SK-N-SH (cell line): ENCODE measurements at regions not wholly inside any gene's neighbourhood (a gene's known extent, or its start where the extent isn't known, plus 50 kb on each side); places are given as distances from the start of the nearest gene placed in this dataset.
A peak's percentile ranks its signal among the peaks of the same experiment; 100 is the strongest.

Experiments
- CTCF ChIA-PET: fragments of 300-600, 350-600 bp; formaldehyde crosslinking; extraction: SDS; loops from one replicate; lab custom pipeline; 2021; lab: Yijun Ruan, JAX
- POLR2A ChIA-PET: fragments of 350-600 bp; sonication (Branson Sonifier 250); formaldehyde crosslinking; extraction: SDS; loops from one replicate; lab custom pipeline; 2020; ENCODE audit warnings: antibody characterized with exemption, inconsistent platforms; lab: Yijun Ruan, JAX
- DNase-seq: peaks from one replicate; pipeline ENCODE4 v3.0.0; 2012
- H2AFZ ChIP-seq: fragments of 200-600 bp; sonication (generic); 2 replicates; pipeline ENCODE4 v1.8.1; 2016; ENCODE audit warnings: antibody characterized with exemption, mild to moderate bottlenecking, low read depth
- H3F3A ChIP-seq: fragments of 200-600 bp; sonication (generic); replicated peaks from 2 replicates; pipeline ENCODE3; 2016; ENCODE audit warnings: antibody characterized with exemption, mild to moderate bottlenecking; ENCODE audit not compliant: insufficient read depth
- H3K27ac ChIP-seq, 2 experiments: fragments of 200-500 bp in 1 of 2; fragments of 200-600 bp in 1 of 2; sonication (Bioruptor generic) in 1 of 2; sonication (generic), shearing (Covaris generic) in 1 of 2; 2 replicates each; pipeline versions ENCODE4 v1.5.1 to v1.6.1; 2014 to 2016; ENCODE audit warnings: low read depth in 2 of 2, inconsistent platforms in 1 of 2, low read length in 1 of 2, mild to moderate bottlenecking in 1 of 2, mixed read lengths in 1 of 2
- H3K27me3 ChIP-seq: fragments of 200-600 bp; sonication (generic), shearing (Covaris generic); 2 replicates; pipeline ENCODE4 v1.6.1; 2016; ENCODE audit warnings: mixed run types; ENCODE audit not compliant: insufficient read depth
- H3K36me3 ChIP-seq, 2 experiments: fragments of 200-500 bp in 1 of 2; fragments of 200-600 bp in 1 of 2; sonication (Bioruptor generic) in 1 of 2; sonication (generic) in 1 of 2; replicated peaks in 1 of 2; 2 replicates each; pipeline versions ENCODE3 to v1.5.1; 2014 to 2016; ENCODE audit warnings: low read length in 1 of 2, mild to moderate bottlenecking in 1 of 2; ENCODE audit not compliant: insufficient read depth in 2 of 2, control insufficient read depth in 1 of 2
- H3K4me1 ChIP-seq, 2 experiments: fragments of 200-500 bp in 1 of 2; fragments of 200-600 bp in 1 of 2; sonication (Bioruptor generic) in 1 of 2; sonication (generic), shearing (Covaris generic) in 1 of 2; 2 replicates each; pipeline versions ENCODE4 v1.5.1 to v1.6.1; 2014 to 2016; ENCODE audit warnings: low read depth in 1 of 2, low read length in 1 of 2, mixed run types in 1 of 2; ENCODE audit not compliant: insufficient read depth in 2 of 2, control insufficient read depth in 1 of 2
- H3K4me2 ChIP-seq: fragments of 200-600 bp; sonication (generic), shearing (Covaris generic); 2 replicates; pipeline ENCODE4 v1.6.1; 2017; ENCODE audit warnings: mixed run types
- H3K4me3 ChIP-seq, 2 experiments: fragments of 200-500 bp in 1 of 2; fragments of 200-600 bp in 1 of 2; sonication (Bioruptor generic) in 1 of 2; sonication (generic), shearing (Covaris generic) in 1 of 2; 2 replicates each; pipeline versions ENCODE4 v1.5.1 to v1.8.1; 2014 to 2016; ENCODE audit warnings: low read depth in 2 of 2, inconsistent platforms in 1 of 2, low read length in 1 of 2, mild to moderate bottlenecking in 1 of 2, mixed read lengths in 1 of 2, moderate library complexity in 1 of 2
- H3K79me2 ChIP-seq: fragments of 200-600 bp; sonication (generic); 2 replicates; pipeline ENCODE4 v1.8.1; 2017; ENCODE audit warnings: mild to moderate bottlenecking; ENCODE audit not compliant: insufficient read depth
- H3K9ac ChIP-seq: fragments of 200-600 bp; sonication (generic); 2 replicates; pipeline ENCODE4 v1.6.1; 2017; ENCODE audit warnings: mixed run types
- H3K9me2 ChIP-seq: fragments of 200-600 bp; sonication (generic); 2 replicates; pipeline ENCODE4 v1.6.1; 2017; ENCODE audit warnings: mixed run types
- H3K9me3 ChIP-seq: fragments of 200-600 bp; sonication (generic); 2 replicates; pipeline ENCODE4 v1.6.1; 2017; ENCODE audit warnings: mixed run types, mild to moderate bottlenecking, moderate library complexity
- H4K20me1 ChIP-seq: fragments of 200-600 bp; sonication (generic); 2 replicates; pipeline ENCODE4 v1.6.1; 2017; ENCODE audit warnings: mild to moderate bottlenecking, mixed run types; ENCODE audit not compliant: insufficient read depth
- CHD2 ChIP-seq: fragments of 150-350 bp; IDR thresholded peaks from 2 replicates; pipeline ENCODE4 v1.6.1; 2018; ENCODE audit warnings: low read length; ENCODE audit not compliant: partially characterized antibody
- CTCF ChIP-seq: fragments of 200-600 bp; sonication (generic); IDR thresholded peaks from 2 replicates; pipeline ENCODE4 v1.6.1; 2017; ENCODE audit warnings: antibody characterized with exemption, mild to moderate bottlenecking, moderate library complexity
- ELF1 ChIP-seq: IDR thresholded peaks from 2 replicates; pipeline ENCODE4 v1.4.0; 2012
- EP300 ChIP-seq, 2 experiments: IDR thresholded peaks; 2 replicates each; pipeline versions ENCODE4 v1.4.0 to v1.6.1; 2012; ENCODE audit warnings: borderline replicate concordance in 1 of 2, low read depth in 1 of 2, low read length in 1 of 2
- FOXJ3 ChIP-seq: sonication (generic); formaldehyde crosslinking; IDR thresholded peaks from 2 replicates; pipeline ENCODE4 v1.5.1; 2020; ENCODE audit warnings: mild to moderate bottlenecking, missing genetic modification reagents
- GABPA ChIP-seq: IDR thresholded peaks from 2 replicates; pipeline ENCODE4 v1.4.0; 2012; ENCODE audit warnings: low read depth, mild to moderate bottlenecking
- GATA2 ChIP-seq: sonication (generic); formaldehyde crosslinking; IDR thresholded peaks from 2 replicates; pipeline ENCODE4 v1.5.0; 2020; ENCODE audit warnings: mild to moderate bottlenecking, missing genetic modification reagents
- NRF1 ChIP-seq: IDR thresholded peaks from 2 replicates; pipeline ENCODE4 v1.6.1; 2012; ENCODE audit warnings: low read depth, mild to moderate bottlenecking, low read length
- POLR2AphosphoS5 ChIP-seq: IDR thresholded peaks from 2 replicates; pipeline ENCODE4 v1.6.1; 2012; ENCODE audit warnings: low read depth, low read length
- RCOR1 ChIP-seq: fragments of 150-350 bp; IDR thresholded peaks from 2 replicates; pipeline ENCODE4 v1.6.1; 2017; ENCODE audit warnings: antibody characterized with exemption, low read length
- RFX5 ChIP-seq: IDR thresholded peaks from 2 replicates; pipeline ENCODE4 v1.6.1; 2012; ENCODE audit warnings: mild to moderate bottlenecking, improper control_type of control experiment, low read length
- RXRA ChIP-seq: IDR thresholded peaks from 2 replicates; pipeline ENCODE4 v1.4.0; 2012; ENCODE audit warnings: low read depth, mild to moderate bottlenecking, borderline replicate concordance
- TAF1 ChIP-seq: IDR thresholded peaks from 2 replicates; pipeline ENCODE4 v1.6.1; 2012; ENCODE audit warnings: low read depth, mild to moderate bottlenecking, low read length, moderate library complexity, borderline replicate concordance
- TCF12 ChIP-seq: IDR thresholded peaks from 2 replicates; pipeline ENCODE4 v1.4.0; 2012
- USF2 ChIP-seq: fragments of 150-350 bp; IDR thresholded peaks from 2 replicates; pipeline ENCODE4 v1.6.1; 2017; ENCODE audit warnings: antibody characterized with exemption, low read length, low read depth, borderline replicate concordance
- YY1 ChIP-seq: IDR thresholded peaks from 2 replicates; pipeline ENCODE4 v1.4.0; 2012; ENCODE audit warnings: low read depth, mild to moderate bottlenecking
- WGBS: methylation state at CpG from one replicate; pipeline ENCODE4 v1.1.6; 2017; ENCODE audit warnings: low lambda C conversion rate; 5-methylcytosine and 5-hydroxymethylcytosine counted together

GRCh38 chr10:33422471-33423153, 88.1 kb upstream of the NRP1 start:
- CTCF ChIA-PET = no interaction called here
- peaks cover 7 to 17% of the 10 kb centered on the region in 2 experiments; a peak in 1 of 4 replicates for H3K4me1 ChIP-seq
- H3F3A ChIP-seq = no peaks in the 10 kb centered on the region
- POLR2A ChIA-PET = no interaction called here
- no peak for DNase-seq
- TF ChIP-seq USF2 (no peak), RFX5 (no peak), GATA2 (CRISPR knock-in tag) (no peak), YY1 (no peak), TCF12 (no peak), GABPA (no peak), RCOR1 (no peak), NRF1 (no peak), CTCF (no peak), EP300 (IDR thresholded peaks at IDR 0.05; ENCODE audit: borderline replicate concordance in 1 of 2, low read depth in 1 of 2, low read length in 1 of 2) (no peak), RXRA (no peak), FOXJ3 (CRISPR knock-in tag) (no peak), TAF1 (no peak), ELF1 (no peak), CHD2 (no peak), POLR2AphosphoS5 (no peak)
- H4K20me1 ChIP-seq = no peaks in the 10 kb centered on the region
- no peaks in the 10 kb centered on the region for H3K9me3 ChIP-seq
- no peak overlapping the region for H2AFZ ChIP-seq
- 92% methylated on average over 10 of the region's 10 CpGs for WGBS
- no peaks in the 10 kb centered on the region for H3K36me3 ChIP-seq
- H3K9me2 ChIP-seq = no peaks in the 10 kb centered on the region
- no peak overlapping the region for H3K4me3 ChIP-seq
- H3K27me3 ChIP-seq = no peaks in the 10 kb centered on the region
- peak overlapping the region in 1 of 2 experiments; percentile 72; a peak in 1 of 4 replicates for H3K27ac ChIP-seq
- no peak overlapping the region for H3K9ac ChIP-seq
- H3K79me2 ChIP-seq = no peaks in the 10 kb centered on the region
- H3K4me2 ChIP-seq = no peak overlapping the region
